Heart left ventricle (tissue), 13 donors: ENCODE measurements at regions not wholly inside any gene's neighbourhood (a gene's known extent, or its start where the extent isn't known, plus 50 kb on each side); places are given as distances from the start of the nearest gene placed in this dataset.

Experiments
- CTCF ChIP-seq, 12 donors: fragments of 200-600 bp; sonication (generic) in 4 of 12; IDR thresholded peaks; one replicate each; pipeline versions ENCODE4 v1.5.0 to v1.8.0; 2018 to 2022; ENCODE audit warnings: antibody characterized with exemption in 12 of 12, mild to moderate bottlenecking in 5 of 12
- POLR2A ChIP-seq, 2 donors: fragments of 450-650 bp; IDR thresholded peaks; one replicate each; pipeline ENCODE4 v1.6.1; 2017; ENCODE audit warnings: antibody characterized with exemption in 2 of 2, mild to moderate bottlenecking in 2 of 2, moderate library complexity in 2 of 2
- donor health status: ischemic (EF 13 %, LVEDD 7.1; RV severe dilation, severe dysfunction).
- donor health status: DM: no; HTN: yes; CAD: no.
- donor health status: DM: no; HTN: no; CAD: no.
- donor health status: ischemic (EF 25% LVEDD 6.9; RV normal size, moderate dysfunction).
- donor health status: ischemic (EF 25% LVEDD 5.7; RV mildly dilated, moderate dysfunction).
- donor health status: ischemic (EF 35%, LVEDD 5.7; RV mildly dilated, moderate dysfunction).
- donor health status: nonischemic (EF 11% LVEDD 7.7; RV severe dilation, severe dysfunction).
- donor health status: DM: yes; HTN: yes; CAD: no.
- donor health status: PGD.
- donor health status: ischemic (EF 29% LVEDD 5.4; RV normal size, mild dysfunction).
- donor health status: nonischemic (EF 23%, LVEDD 6.1; RV moderate dilation, normal function).

DNA sequence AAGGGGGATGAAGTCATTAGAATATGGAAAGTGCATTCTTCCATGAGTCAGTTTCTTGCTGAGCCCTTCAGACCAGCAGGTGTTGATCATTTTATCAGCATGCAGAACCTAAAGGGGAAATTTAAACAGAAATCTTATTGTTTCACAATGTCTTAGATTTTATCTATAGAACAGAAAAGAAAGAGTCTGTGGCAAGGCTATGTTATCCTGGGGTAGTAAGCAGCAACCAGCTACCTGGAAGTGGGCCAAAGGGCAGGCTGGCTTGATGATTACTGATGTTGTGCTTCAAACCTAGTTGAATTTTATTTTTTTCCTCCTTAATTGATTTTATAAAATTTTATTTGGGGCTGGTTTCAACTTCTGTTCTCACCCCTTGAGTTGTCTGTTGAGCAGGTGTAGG, 101.5 kb downstream of the LRRC70 start:
- TF ChIP-seq CTCF (IDR thresholded peaks at IDR 0.05) = no peak
- no peak for TF ChIP-seq POLR2A (IDR thresholded peaks at IDR 0.05)
